H1 (cell line): ENCODE measurements at regions not wholly inside any gene's neighbourhood (a gene's known extent, or its start where the extent isn't known, plus 50 kb on each side); places are given as distances from the start of the nearest gene placed in this dataset.
A peak's percentile ranks its signal among the peaks of the same experiment; 100 is the strongest.

ENCODE experiments used
- CEBPB ChIP-seq: IDR thresholded peaks from 2 replicates; pipeline ENCODE4 v1.6.1; 2012; ENCODE audit warnings: low read depth, low read length
- EP300 ChIP-seq, 2 experiments: IDR thresholded peaks; 1 replicate in 1 of 2; 2 replicates in 1 of 2; pipeline ENCODE4 v1.6.1; 2011 to 2012; ENCODE audit warnings: low read depth in 2 of 2, low read length in 2 of 2, mild to moderate bottlenecking in 2 of 2, borderline replicate concordance in 1 of 2, inconsistent platforms in 1 of 2, moderate library complexity in 1 of 2
- RAD21 ChIP-seq, 2 experiments: IDR thresholded peaks in 1 of 2; conservative IDR thresholded peaks in 1 of 2; 2 replicates each; pipeline ENCODE4 v1.6.1; 2011; ENCODE audit warnings: low read depth in 2 of 2, low read length in 2 of 2, improper control_type of control experiment in 1 of 2, inconsistent platforms in 1 of 2, mild to moderate bottlenecking in 1 of 2, moderate library complexity in 1 of 2
- TEAD4 ChIP-seq: IDR thresholded peaks from 2 replicates; pipeline ENCODE4 v1.6.1; 2012; ENCODE audit warnings: low read depth, low read length, inconsistent platforms, mixed read lengths
- TF ChIP-seq, protein P1 (sequence below), 3 experiments: IDR thresholded peaks; 1 replicate in 2 of 3; 2 replicates in 1 of 3; pipeline versions ENCODE4 v1.5.1 to v1.6.1; 2011; ENCODE audit warnings: low read length in 3 of 3, mild to moderate bottlenecking in 3 of 3, inconsistent platforms in 2 of 3, low read depth in 1 of 3, moderate library complexity in 1 of 3; ENCODE audit not compliant: insufficient read depth in 1 of 3; ENCODE audit errors: control extremely low read depth in 1 of 3

DNA sequence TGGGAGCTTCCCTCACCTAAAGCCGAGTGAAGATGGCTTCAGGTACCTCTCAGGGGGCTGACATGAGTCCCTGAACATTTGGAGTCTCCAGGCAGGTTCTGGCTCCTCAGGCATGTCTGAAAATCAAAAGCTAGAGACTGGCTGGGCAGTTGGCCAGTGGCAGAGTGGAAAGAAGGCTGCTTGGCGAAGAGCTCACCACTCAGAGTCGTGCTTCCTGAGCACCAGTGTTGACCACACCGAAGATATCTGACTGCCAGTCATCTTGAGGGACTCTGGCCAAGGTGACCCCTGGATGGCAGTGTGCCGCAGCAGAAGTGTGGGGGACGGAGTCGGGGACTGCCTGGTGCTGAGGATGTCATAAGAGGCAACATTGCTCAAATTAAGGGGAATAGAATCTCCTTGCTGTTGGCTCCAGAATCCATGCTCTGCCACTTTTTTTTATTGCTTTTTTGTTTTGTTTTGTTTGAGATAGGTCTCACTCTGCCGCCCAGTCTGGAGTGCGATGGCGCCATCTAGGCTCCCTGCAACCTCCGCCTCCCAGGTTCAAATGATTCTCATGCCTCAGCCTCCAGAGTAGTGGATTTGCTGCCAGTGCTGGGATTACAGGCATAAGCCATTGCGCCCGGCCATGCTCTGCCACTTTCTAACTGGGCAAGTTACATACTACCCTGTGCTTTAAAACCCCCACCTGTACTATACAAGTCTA is 172.5 kb upstream of the GATB start (continued):
- TF ChIP-seq, protein P1, sequence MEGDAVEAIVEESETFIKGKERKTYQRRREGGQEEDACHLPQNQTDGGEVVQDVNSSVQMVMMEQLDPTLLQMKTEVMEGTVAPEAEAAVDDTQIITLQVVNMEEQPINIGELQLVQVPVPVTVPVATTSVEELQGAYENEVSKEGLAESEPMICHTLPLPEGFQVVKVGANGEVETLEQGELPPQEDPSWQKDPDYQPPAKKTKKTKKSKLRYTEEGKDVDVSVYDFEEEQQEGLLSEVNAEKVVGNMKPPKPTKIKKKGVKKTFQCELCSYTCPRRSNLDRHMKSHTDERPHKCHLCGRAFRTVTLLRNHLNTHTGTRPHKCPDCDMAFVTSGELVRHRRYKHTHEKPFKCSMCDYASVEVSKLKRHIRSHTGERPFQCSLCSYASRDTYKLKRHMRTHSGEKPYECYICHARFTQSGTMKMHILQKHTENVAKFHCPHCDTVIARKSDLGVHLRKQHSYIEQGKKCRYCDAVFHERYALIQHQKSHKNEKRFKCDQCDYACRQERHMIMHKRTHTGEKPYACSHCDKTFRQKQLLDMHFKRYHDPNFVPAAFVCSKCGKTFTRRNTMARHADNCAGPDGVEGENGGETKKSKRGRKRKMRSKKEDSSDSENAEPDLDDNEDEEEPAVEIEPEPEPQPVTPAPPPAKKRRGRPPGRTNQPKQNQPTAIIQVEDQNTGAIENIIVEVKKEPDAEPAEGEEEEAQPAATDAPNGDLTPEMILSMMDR (IDR thresholded peaks at IDR 0.05; ENCODE audit: control extremely low read depth in 1 of 3, insufficient read depth in 1 of 3, low read depth in 1 of 3, low read length in 3 of 3), result peak in 2 of 3 experiments; percentile 1 to 4; a peak in 2 of 4 replicates
- TF ChIP-seq CEBPB, result no peak
- no peak for TF ChIP-seq TEAD4
- no peak for TF ChIP-seq EP300 (IDR thresholded peaks at IDR 0.05; ENCODE audit: borderline replicate concordance in 1 of 2, low read depth in 2 of 2, low read length in 2 of 2)
- peak; percentile 30 to 39; a peak in 3 of 4 replicates for TF ChIP-seq RAD21 (IDR thresholded peaks at IDR 0.05 in 1 of 2, conservative IDR thresholded peaks at IDR 0.05 in 1 of 2; ENCODE audit: low read depth in 2 of 2, low read length in 2 of 2)
